ENCODE measurements at regions not wholly inside any gene's neighbourhood (a gene's known extent, or its start where the extent isn't known, plus 50 kb on each side); places are given as distances from the start of the nearest gene placed in this dataset.

DNA sequence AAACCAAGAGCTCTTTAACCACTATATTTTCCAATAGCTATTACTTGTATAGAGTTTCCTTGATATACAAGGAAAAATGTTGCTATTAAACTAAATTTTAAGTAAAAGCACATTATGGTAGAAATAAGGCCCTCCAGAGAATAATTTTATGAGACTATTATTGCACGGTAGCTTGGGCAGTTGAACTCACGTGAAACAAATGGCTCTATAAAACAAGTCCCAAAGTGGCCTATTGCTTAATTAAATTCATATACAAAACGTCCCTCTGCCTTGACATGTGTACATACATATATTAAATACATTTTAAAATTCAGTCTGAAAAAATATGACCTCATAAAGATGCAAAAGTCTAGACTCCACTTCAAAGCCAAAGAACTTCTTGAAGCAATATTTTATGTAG is 582.2 kb downstream of the CENPC start:
- CTCF ChIA-PET, result no interaction called here
- H3K4me1 ChIP-seq (ENCODE audit: control insufficient read depth in 1 of 2, extremely low read depth in 1 of 2, insufficient read depth in 2 of 2, low read length in 2 of 2), result no peaks in the 10 kb centered on the region
- no peak overlapping the region for H3K27ac Mint-ChIP-seq
- no peak overlapping the region for H3K27ac ChIP-seq (ENCODE audit: low read length)
- DNase-seq (no peak), ATAC-seq (replicated peaks in 1 of 4) (no peak)
- POLR2A ChIA-PET, result no interaction called here
- no peaks in the 10 kb centered on the region for H3K27me3 Mint-ChIP-seq
- H3K9me3 ChIP-seq, result no peaks in the 10 kb centered on the region
- no peak overlapping the region for H3K4me3 ChIP-seq (ENCODE audit: control insufficient read depth in 1 of 2, extremely low read depth in 1 of 2, low read length in 1 of 2)
- peaks cover 7 to 13% (median 9%) of the 10 kb centered on the region in 3 donors for H3K9me3 Mint-ChIP-seq
- no peaks in the 10 kb centered on the region for H3K27me3 ChIP-seq (replicated peaks in 1 of 2; ENCODE audit: control insufficient read depth in 2 of 2, extremely low read depth in 1 of 2, insufficient read depth in 2 of 2, low read length in 1 of 2)
- no peaks in the 10 kb centered on the region for H3K36me3 ChIP-seq (ENCODE audit: control insufficient read depth in 2 of 2, extremely low read depth in 1 of 2, insufficient read depth in 1 of 2, low read length in 1 of 2)
- no peak overlapping the region for H3K4me3 Mint-ChIP-seq
- H3K36me3 Mint-ChIP-seq, result no peaks in the 10 kb centered on the region
- no CpG with 5 or more reads among the region's 3 CpGs for WGBS (ENCODE audit: insufficient coverage)
- H3K4me1 Mint-ChIP-seq, result no peaks in the 10 kb centered on the region

DNA sequence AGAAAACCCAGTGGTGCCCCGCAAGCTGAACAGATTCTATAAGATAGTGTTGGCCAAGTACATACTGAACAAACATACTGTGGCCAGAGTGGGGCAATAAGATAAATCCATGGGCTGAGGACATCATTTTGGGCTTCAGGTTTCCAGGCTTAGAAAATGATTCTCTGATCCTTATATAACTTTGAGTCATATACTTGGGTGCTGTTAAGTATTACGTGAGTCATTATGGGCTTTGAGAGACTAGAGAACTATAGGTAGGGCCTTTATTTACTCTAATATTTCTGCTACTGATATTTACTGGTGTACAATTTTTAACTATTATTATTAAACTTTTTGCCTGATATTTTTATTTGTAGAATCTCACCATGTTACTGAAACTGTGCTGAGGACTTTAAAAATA is 586.1 kb downstream of the CENPC start:
- no peaks in the 10 kb centered on the region for H3K27me3 ChIP-seq (replicated peaks in 1 of 2; ENCODE audit: control insufficient read depth in 2 of 2, extremely low read depth in 1 of 2, insufficient read depth in 2 of 2, low read length in 1 of 2)
- ChIA-PET CTCF (no interaction called here), POLR2A (no interaction called here)
- no peak overlapping the region for H3K4me3 Mint-ChIP-seq
- H3K4me1 Mint-ChIP-seq, result no peaks in the 10 kb centered on the region
- H3K27ac ChIP-seq (ENCODE audit: low read length), result no peak overlapping the region
- no peak for ATAC-seq (replicated peaks in 1 of 4)
- no peak overlapping the region for H3K4me3 ChIP-seq (ENCODE audit: control insufficient read depth in 1 of 2, extremely low read depth in 1 of 2, low read length in 1 of 2)
- H3K9me3 ChIP-seq, result no peaks in the 10 kb centered on the region
- no peak overlapping the region for H3K27ac Mint-ChIP-seq
- no peaks in the 10 kb centered on the region for H3K27me3 Mint-ChIP-seq
- no peaks in the 10 kb centered on the region for H3K36me3 Mint-ChIP-seq
- no peak for DNase-seq
- no peaks in the 10 kb centered on the region for H3K36me3 ChIP-seq (ENCODE audit: control insufficient read depth in 2 of 2, extremely low read depth in 1 of 2, insufficient read depth in 1 of 2, low read length in 1 of 2)
- H3K4me1 ChIP-seq (ENCODE audit: control insufficient read depth in 1 of 2, extremely low read depth in 1 of 2, insufficient read depth in 2 of 2, low read length in 2 of 2), result no peaks in the 10 kb centered on the region
- 67% methylated on average over 1 of the region's 2 CpGs for WGBS (ENCODE audit: insufficient coverage)
- H3K9me3 Mint-ChIP-seq, result peaks cover 7 to 19% (median 9%) of the 10 kb centered on the region in 3 donors

DNA sequence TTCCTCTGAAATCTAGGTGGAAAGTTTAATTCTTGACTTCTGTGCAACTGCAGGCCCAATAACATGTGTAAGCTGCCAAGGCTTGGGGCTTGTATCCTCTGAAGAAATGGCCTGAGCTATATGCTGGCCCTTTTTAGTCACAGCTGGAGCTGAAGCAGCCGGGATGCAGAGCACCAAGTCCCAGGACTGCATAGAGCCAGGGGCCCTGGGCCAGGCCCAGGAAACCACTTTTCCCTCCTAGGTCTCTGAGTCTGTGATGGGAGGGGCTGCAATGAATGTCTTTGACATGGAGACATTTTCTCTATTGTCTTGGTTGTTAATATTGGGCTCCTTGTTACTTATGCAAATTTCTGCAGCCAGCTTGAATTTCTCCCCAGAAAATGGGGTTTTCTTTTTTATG is 588.5 kb downstream of the CENPC start:
- Mint-ChIP-seq H3K4me1 (no peaks in the 10 kb centered on the region), H3K4me3 (no peak overlapping the region), H3K27ac (no peak overlapping the region), H3K36me3 (no peaks in the 10 kb centered on the region), H3K27me3 (no peaks in the 10 kb centered on the region), H3K9me3 (peaks cover 7 to 19% (median 11%) of the 10 kb centered on the region in 3 donors)
- no peak overlapping the region for H3K4me3 ChIP-seq (ENCODE audit: control insufficient read depth in 1 of 2, extremely low read depth in 1 of 2, low read length in 1 of 2)
- ATAC-seq (replicated peaks in 1 of 4), result no peak
- ChIA-PET CTCF (no interaction called here), POLR2A (no interaction called here)
- no CpG with 5 or more reads among the region's 1 CpG for WGBS (ENCODE audit: insufficient coverage)
- no peaks in the 10 kb centered on the region for H3K36me3 ChIP-seq (ENCODE audit: control insufficient read depth in 2 of 2, extremely low read depth in 1 of 2, insufficient read depth in 1 of 2, low read length in 1 of 2)
- DNase-seq, result no peak
- no peaks in the 10 kb centered on the region for H3K4me1 ChIP-seq (ENCODE audit: control insufficient read depth in 1 of 2, extremely low read depth in 1 of 2, insufficient read depth in 2 of 2, low read length in 2 of 2)
- no peaks in the 10 kb centered on the region for H3K9me3 ChIP-seq
- no peaks in the 10 kb centered on the region for H3K27me3 ChIP-seq (replicated peaks in 1 of 2; ENCODE audit: control insufficient read depth in 2 of 2, extremely low read depth in 1 of 2, insufficient read depth in 2 of 2, low read length in 1 of 2)
- no peak overlapping the region for H3K27ac ChIP-seq (ENCODE audit: low read length)

DNA sequence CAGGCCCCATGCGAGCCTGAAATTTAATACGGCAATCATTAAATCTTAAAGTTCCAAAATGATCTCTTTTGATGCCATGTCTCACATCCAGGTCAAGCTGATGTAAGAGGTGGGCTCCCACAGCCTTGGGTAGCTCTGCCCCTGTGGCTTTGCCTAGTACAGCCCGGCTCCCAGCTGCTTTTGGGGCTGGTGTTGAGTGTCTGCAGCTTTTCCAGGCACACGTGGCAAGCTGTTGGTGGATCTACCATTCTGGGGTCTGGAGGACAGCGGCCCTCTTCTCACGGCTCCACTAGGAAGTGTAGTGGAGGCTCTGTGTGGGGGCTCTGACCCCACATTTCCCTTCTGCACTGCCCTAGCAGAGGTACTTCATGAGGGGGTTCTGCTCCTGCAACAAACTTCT is 588.9 kb downstream of the CENPC start:
- no peaks in the 10 kb centered on the region for H3K36me3 ChIP-seq (ENCODE audit: control insufficient read depth in 2 of 2, extremely low read depth in 1 of 2, insufficient read depth in 1 of 2, low read length in 1 of 2)
- no peak overlapping the region for H3K4me3 ChIP-seq (ENCODE audit: control insufficient read depth in 1 of 2, extremely low read depth in 1 of 2, low read length in 1 of 2)
- H3K9me3 ChIP-seq, result no peaks in the 10 kb centered on the region
- POLR2A ChIA-PET, result no interaction called here
- DNase-seq, result no peak
- Mint-ChIP-seq H3K4me1 (no peaks in the 10 kb centered on the region), H3K27me3 (no peaks in the 10 kb centered on the region), H3K4me3 (no peak overlapping the region), H3K36me3 (no peaks in the 10 kb centered on the region), H3K27ac (no peak overlapping the region), H3K9me3 (peaks cover 7 to 19% (median 11%) of the 10 kb centered on the region in 3 donors)
- no peak overlapping the region for H3K27ac ChIP-seq (ENCODE audit: low read length)
- 89% methylated on average over 5 of the region's 6 CpGs for WGBS (ENCODE audit: insufficient coverage)
- H3K27me3 ChIP-seq (replicated peaks in 1 of 2; ENCODE audit: control insufficient read depth in 2 of 2, extremely low read depth in 1 of 2, insufficient read depth in 2 of 2, low read length in 1 of 2), result no peaks in the 10 kb centered on the region
- H3K4me1 ChIP-seq (ENCODE audit: control insufficient read depth in 1 of 2, extremely low read depth in 1 of 2, insufficient read depth in 2 of 2, low read length in 2 of 2), result no peaks in the 10 kb centered on the region
- no peak for ATAC-seq (replicated peaks in 1 of 4)
- CTCF ChIA-PET, result no interaction called here

DNA sequence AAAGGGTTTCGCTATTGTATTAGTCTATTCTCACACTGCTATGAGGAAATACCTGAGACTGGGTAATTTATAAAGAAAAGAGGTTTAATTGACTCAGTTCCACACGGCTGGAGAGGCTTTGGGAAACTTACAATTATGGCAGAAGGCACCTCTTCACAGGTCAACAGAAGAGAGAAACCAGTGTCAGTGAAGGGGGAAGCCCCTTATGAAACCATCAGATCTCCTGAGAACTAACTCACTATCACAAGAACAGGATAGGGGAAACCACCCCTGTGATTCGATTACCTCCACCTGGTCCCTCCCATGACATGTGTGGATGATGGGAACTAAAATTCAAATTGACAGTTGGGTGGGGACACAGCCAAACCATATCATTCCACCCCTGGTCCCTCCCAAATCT is 589.5 kb downstream of the CENPC start:
- Histone ChIP-seq H3K27me3 (replicated peaks in 1 of 2; ENCODE audit: control insufficient read depth in 2 of 2, extremely low read depth in 1 of 2, insufficient read depth in 2 of 2, low read length in 1 of 2) (no peaks in the 10 kb centered on the region), H3K36me3 (ENCODE audit: control insufficient read depth in 2 of 2, extremely low read depth in 1 of 2, insufficient read depth in 1 of 2, low read length in 1 of 2) (no peaks in the 10 kb centered on the region), H3K4me1 (ENCODE audit: control insufficient read depth in 1 of 2, extremely low read depth in 1 of 2, insufficient read depth in 2 of 2, low read length in 2 of 2) (no peaks in the 10 kb centered on the region), H3K9me3 (no peaks in the 10 kb centered on the region), H3K4me3 (ENCODE audit: control insufficient read depth in 1 of 2, extremely low read depth in 1 of 2, low read length in 1 of 2) (no peak overlapping the region), H3K27ac (ENCODE audit: low read length) (no peak overlapping the region)
- no peaks in the 10 kb centered on the region for H3K36me3 Mint-ChIP-seq
- peaks cover 4 to 16% (median 6%) of the 10 kb centered on the region in 3 donors for H3K9me3 Mint-ChIP-seq
- H3K27ac Mint-ChIP-seq, result no peak overlapping the region
- DNase-seq (no peak), ATAC-seq (replicated peaks in 1 of 4) (no peak)
- H3K4me3 Mint-ChIP-seq, result no peak overlapping the region
- whole genome bisulfite sequencing (ENCODE audit: insufficient coverage), result no CpG with 5 or more reads among the region's 3 CpGs
- H3K4me1 Mint-ChIP-seq, result no peaks in the 10 kb centered on the region
- no peaks in the 10 kb centered on the region for H3K27me3 Mint-ChIP-seq
- POLR2A ChIA-PET, result no interaction called here
- CTCF ChIA-PET, result interaction anchor here in 1 of 2 donors (0.6 kb wide), 1 partner anchor 64 kb away, joined by 3 read pairs; no protein-coding TSS in a partner anchor

DNA sequence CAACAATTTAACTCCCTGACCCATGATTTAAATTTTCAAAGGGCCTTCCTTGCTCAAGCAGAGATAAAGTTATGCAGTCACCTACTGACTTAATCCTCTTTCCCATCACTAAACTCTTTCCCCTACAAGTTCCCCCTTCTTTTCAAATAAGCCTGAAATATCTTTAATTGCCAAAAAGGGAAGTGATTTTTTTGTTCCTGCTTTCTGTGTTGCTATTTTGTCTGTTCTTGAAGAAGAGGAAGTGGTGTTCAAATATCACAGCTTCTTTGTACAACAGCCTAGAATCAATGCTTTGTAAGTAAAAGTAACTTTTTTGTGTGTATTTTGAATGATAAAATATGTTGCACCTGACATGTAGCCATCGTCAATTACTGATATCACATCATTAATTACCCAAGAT is 595.9 kb downstream of the CENPC start:
- Mint-ChIP-seq H3K4me3 (no peak overlapping the region), H3K9me3 (peaks cover 2 to 8% (median 4%) of the 10 kb centered on the region in 3 donors), H3K27ac (no peak overlapping the region), H3K36me3 (no peaks in the 10 kb centered on the region), H3K27me3 (no peaks in the 10 kb centered on the region), H3K4me1 (no peaks in the 10 kb centered on the region)
- ATAC-seq (replicated peaks in 1 of 4) (no peak), DNase-seq (no peak)
- Histone ChIP-seq H3K36me3 (ENCODE audit: control insufficient read depth in 2 of 2, extremely low read depth in 1 of 2, insufficient read depth in 1 of 2, low read length in 1 of 2) (no peaks in the 10 kb centered on the region), H3K9me3 (no peaks in the 10 kb centered on the region), H3K27ac (ENCODE audit: low read length) (no peak overlapping the region), H3K4me3 (ENCODE audit: control insufficient read depth in 1 of 2, extremely low read depth in 1 of 2, low read length in 1 of 2) (no peak overlapping the region), H3K4me1 (ENCODE audit: control insufficient read depth in 1 of 2, extremely low read depth in 1 of 2, insufficient read depth in 2 of 2, low read length in 2 of 2) (no peaks in the 10 kb centered on the region), H3K27me3 (replicated peaks in 1 of 2; ENCODE audit: control insufficient read depth in 2 of 2, extremely low read depth in 1 of 2, insufficient read depth in 2 of 2, low read length in 1 of 2) (no peaks in the 10 kb centered on the region)
- WGBS (ENCODE audit: insufficient coverage), result no CpG with 5 or more reads among the region's 1 CpG
- ChIA-PET POLR2A (no interaction called here), CTCF (no interaction called here)

DNA sequence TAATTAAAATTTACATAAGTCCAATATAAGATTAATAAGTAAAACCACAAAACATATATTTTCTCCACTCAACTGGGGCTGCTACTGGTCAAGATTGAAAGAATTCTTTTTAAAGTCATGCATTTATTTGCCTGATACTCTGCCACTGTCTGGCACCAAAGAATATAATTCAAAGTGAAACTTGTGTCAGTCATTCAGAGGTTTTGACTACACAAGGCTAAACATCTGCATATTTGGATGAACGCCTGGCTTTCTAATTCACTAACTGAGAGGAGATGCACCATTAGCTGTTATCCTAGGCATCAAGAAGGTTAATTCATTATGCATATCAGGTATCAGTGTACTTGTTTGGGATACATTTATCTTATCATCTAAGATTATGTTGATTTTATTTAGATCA is 598.5 kb downstream of the CENPC start:
- Histone ChIP-seq H3K36me3 (ENCODE audit: control insufficient read depth in 2 of 2, extremely low read depth in 1 of 2, insufficient read depth in 1 of 2, low read length in 1 of 2) (no peaks in the 10 kb centered on the region), H3K27me3 (replicated peaks in 1 of 2; ENCODE audit: control insufficient read depth in 2 of 2, extremely low read depth in 1 of 2, insufficient read depth in 2 of 2, low read length in 1 of 2) (no peaks in the 10 kb centered on the region), H3K27ac (ENCODE audit: low read length) (no peak overlapping the region), H3K4me1 (ENCODE audit: control insufficient read depth in 1 of 2, extremely low read depth in 1 of 2, insufficient read depth in 2 of 2, low read length in 2 of 2) (no peaks in the 10 kb centered on the region), H3K9me3 (no peaks in the 10 kb centered on the region), H3K4me3 (ENCODE audit: control insufficient read depth in 1 of 2, extremely low read depth in 1 of 2, low read length in 1 of 2) (no peak overlapping the region)
- WGBS (ENCODE audit: insufficient coverage), result no CpG with 5 or more reads among the region's 1 CpG
- no peaks in the 10 kb centered on the region for H3K27me3 Mint-ChIP-seq
- H3K9me3 Mint-ChIP-seq, result peaks cover 4 to 18% (median 7%) of the 10 kb centered on the region in 3 donors
- ChIA-PET CTCF (no interaction called here), POLR2A (no interaction called here)
- no peak overlapping the region for H3K4me3 Mint-ChIP-seq
- ATAC-seq (replicated peaks in 1 of 4), result no peak
- no peaks in the 10 kb centered on the region for H3K36me3 Mint-ChIP-seq
- DNase-seq, result no peak
- H3K27ac Mint-ChIP-seq, result no peak overlapping the region
- no peaks in the 10 kb centered on the region for H3K4me1 Mint-ChIP-seq
